ENCODE measurements at regions not wholly inside any gene's neighbourhood (a gene's known extent, or its start where the extent isn't known, plus 50 kb on each side); places are given as distances from the start of the nearest gene placed in this dataset.
"Not testable (repeated sequence)": the region's sequence is repeated elsewhere in the genome, so short reads cannot be mapped to it uniquely, and the experiment has no call there.

- FAIRE-seq; DNase-seq (ENCODE audit: insufficient read length, low spot score): not testable (repeated sequence)
Measured at GRCh38 chr2:89145342-89145741, 453.9 kb downstream of the RPIA start.

- not testable (repeated sequence) for FAIRE-seq; DNase-seq (ENCODE audit: insufficient read length, low spot score)
Measured at GRCh38 chr2:89148256-89148655, 456.8 kb downstream of the RPIA start.

DNA sequence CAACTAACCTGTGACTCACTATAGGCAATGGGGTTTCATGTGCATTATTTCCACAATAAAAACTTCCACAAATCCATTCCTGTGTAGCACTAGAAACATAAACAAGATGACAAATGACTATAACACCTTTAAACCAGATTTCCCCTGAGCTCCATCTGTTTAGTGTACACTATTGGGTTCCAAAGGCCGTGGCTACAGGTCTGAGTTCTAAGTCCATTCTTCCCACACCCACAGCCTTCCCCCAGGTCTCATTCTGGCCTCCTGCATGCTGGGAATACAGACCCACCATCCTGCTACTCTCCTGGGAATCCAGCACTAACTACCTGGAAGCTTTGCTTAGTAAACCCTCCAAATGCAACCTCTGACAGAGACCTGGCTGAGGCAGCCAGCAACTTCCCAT, 460.2 kb downstream of the RPIA start:
- not testable (repeated sequence) for DNase-seq (ENCODE audit: insufficient read length, low spot score); FAIRE-seq

GRCh38 chr2:89152501-89152900, 461.0 kb downstream of the RPIA start:
- FAIRE-seq, result not testable (repeated sequence)

DNA sequence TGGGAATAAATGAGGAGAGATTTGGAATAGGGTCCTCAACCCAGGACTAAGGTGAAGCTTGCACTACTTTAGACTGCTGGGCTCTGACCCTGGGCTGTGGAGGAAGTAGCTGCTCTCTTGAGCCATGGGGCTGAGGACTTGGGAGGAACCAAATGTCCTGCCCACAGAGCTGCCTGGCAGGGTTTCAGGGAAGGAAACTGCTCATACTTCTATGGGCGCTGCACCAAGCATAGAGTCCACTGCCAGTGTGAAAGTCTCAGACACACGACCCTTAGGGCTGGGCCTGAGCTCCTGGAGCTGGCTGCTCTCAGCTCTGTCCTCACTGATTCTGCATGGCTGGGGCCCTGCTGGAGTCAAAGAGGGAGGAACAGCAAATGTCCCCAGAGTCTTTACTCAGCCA, 461.7 kb downstream of the RPIA start:
- not testable (repeated sequence) for DNase-seq (ENCODE audit: insufficient read length, low spot score); FAIRE-seq

More at GRCh38 chr2:89152501-89152900, 461.0 kb downstream of the RPIA start:
- not testable (repeated sequence) for DNase-seq (ENCODE audit: insufficient read length, low spot score)

GRCh38 chr2:89154247-89154682, 462.8 kb downstream of the RPIA start:
- not testable (repeated sequence) for DNase-seq (ENCODE audit: insufficient read length, low spot score)
- FAIRE-seq, result peak; percentile 90

DNA sequence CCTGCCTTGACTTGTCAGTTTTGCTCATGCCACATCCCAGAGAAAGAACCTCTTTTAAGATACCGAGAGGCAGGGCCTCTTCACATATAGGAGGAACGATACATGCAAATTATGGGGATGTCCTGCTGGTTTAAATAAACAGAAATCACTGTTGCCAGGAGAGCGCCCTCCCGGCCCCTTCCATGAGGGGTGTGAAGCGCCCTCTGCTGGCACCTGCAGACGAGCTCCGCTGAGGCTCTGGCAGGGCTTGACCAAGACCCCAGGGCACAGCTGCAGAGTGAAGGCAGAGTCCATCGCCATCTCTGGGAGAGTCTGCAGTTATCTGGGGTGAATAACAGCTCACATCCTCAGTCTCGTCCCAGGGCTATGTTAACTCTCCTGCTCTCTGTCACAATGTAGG, 468.8 kb downstream of the RPIA start:
- DNase-seq (ENCODE audit: insufficient read length, low spot score), result not testable (repeated sequence)
- peak; percentile 45 for FAIRE-seq

GRCh38 chr2:89161626-89162025, 470.2 kb downstream of the RPIA start:
- not testable (repeated sequence) for FAIRE-seq; DNase-seq (ENCODE audit: insufficient read length, low spot score)

DNA sequence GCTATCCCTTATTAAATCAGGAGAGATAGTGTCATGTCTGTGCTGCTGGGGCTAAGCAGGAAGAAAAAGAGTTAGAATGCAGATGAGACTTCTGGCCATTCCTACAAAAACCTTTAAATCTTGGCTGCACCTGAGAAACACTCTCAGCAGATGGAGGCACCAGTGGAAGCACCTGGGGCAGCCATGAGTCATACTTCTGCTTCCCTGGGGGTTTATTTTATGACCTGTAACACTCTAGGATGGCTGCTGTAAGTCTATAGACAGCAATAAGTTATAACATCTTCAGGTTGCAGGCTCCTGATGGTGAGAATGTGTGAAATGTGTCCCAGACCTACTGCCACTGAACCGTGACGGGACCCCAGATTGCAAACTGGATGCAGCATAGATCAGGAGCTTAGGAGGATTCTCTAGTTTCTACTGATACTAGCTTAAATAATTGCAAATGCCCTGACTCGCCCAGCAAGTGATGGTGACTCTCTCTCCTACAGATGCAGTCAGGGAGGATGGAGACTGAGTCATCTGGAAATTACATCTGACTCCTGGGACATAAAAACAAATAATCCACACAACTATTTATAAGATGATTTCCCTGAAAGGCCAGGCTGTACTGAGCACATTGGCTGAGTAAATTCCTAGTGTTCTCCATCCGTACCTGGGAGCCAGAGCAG, 479.2 kb downstream of the RPIA start:
- FAIRE-seq, result not testable (repeated sequence)

GRCh38 chr2:89171174-89171519, 479.7 kb downstream of the RPIA start:
- not testable (repeated sequence) for DNase-seq (ENCODE audit: insufficient read length, low spot score); FAIRE-seq

More for the DNA sequence above, 479.2 kb downstream of the RPIA start:
- DNase-seq (ENCODE audit: insufficient read length, low spot score), result not testable (repeated sequence)

DNA sequence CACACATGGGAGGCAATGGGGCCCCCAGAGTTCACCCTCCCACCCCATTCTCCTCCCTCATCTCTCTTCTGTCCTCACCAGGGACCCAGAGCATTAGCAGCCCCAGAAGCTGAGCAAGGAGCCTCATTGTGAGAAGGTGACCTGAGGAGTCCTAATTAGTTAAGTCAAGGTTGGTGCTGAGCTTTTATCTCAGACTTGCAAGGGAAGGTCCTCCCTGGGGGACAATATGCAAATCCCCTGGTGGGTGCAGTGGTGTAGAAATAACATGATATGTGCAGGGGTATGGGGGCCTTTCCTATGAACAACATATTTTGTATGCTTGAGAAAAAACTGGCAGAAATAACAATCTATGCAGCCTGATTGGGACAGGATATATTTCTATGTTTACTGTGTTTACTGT, 485.5 kb downstream of the RPIA start:
- DNase-seq (ENCODE audit: insufficient read length, low spot score); FAIRE-seq: not testable (repeated sequence)

DNA sequence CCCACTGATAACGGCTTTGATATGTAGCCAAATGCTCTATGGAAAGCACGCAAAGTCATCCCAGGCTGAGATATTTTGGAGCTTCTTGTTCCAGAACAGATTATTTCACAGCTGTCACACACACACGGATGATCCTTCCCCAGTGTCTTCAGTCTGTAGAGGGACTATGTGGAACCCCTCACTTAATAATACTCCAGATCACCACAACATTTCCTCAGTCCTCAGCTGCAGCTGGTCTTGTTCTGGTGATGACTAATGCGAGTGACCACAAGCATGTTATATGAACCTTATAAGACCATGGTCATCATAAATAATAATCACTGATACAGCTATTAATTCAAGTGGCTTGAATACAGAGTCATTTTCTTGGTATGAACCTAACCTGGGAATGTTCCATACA, 490.7 kb downstream of the RPIA start:
- not testable (repeated sequence) for DNase-seq (ENCODE audit: insufficient read length, low spot score); FAIRE-seq

DNA sequence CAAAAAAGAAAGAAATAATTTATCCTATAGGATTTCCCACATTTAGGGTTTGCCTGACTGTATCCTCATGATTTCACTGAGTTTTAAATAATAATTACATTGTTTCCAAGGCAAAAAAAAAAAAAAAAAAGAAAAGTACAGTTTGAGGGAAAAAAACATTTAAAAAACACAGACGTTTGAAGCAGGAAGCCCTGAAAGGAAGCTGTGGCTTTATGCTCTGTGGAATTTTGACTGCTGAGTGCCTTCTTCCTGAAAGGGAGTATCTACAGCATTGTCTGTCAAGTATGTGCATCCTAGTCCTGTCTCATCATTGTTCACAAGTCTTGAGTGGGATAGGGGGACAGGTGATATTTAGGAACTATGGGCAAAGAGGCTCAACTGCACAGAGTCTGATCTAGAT, 493.3 kb downstream of the RPIA start:
- DNase-seq (ENCODE audit: insufficient read length, low spot score); FAIRE-seq: not testable (repeated sequence)

GRCh38 chr2:89195636-89196251, 504.3 kb downstream of the RPIA start:
- DNase-seq (ENCODE audit: insufficient read length, low spot score); FAIRE-seq: not testable (repeated sequence)

DNA sequence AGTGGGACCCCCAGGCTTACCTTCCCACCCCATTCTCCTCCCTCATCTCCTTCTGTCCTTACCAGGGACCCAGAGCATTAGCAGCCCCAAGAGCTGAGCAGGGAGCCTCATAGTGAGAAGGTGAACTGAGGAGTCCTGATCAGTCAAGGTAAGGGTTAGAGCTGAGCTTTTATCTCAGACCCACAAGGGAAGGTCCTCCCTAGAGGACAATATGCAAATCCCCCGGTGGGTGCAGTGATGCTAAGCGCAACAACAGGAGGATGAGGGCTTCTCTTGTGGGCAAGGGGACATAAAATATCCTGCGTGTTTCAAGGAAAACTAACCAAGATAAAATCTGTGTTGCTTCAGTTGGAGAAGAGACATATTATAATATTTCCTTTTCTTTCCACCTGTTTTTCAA, 505.2 kb downstream of the RPIA start:
- not testable (repeated sequence) for DNase-seq (ENCODE audit: insufficient read length, low spot score); FAIRE-seq

DNA sequence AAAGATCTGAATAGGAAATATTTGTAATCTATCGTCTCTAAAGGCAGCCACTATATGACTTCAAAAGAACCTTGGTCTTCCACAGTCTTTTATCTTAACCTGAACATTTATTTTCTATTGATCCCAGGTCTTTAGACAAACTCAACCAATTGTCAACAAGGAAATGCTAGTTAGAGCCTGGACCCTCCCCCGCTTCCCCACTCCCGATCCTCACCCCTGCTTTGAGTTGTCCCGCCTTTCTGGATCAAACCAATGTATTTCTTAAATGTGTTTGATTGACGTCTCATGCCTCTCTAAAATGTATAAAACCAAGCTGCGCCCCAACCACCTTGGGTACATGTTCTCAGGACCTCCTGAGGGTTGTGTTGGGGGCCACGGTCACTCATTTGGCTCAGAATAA, 506.6 kb downstream of the RPIA start:
- FAIRE-seq; DNase-seq (ENCODE audit: insufficient read length, low spot score): not testable (repeated sequence)

- not testable (repeated sequence) for DNase-seq (ENCODE audit: insufficient read length, low spot score); FAIRE-seq
Measured at GRCh38 chr2:89199453-89200246, 508.2 kb downstream of the RPIA start.

DNA sequence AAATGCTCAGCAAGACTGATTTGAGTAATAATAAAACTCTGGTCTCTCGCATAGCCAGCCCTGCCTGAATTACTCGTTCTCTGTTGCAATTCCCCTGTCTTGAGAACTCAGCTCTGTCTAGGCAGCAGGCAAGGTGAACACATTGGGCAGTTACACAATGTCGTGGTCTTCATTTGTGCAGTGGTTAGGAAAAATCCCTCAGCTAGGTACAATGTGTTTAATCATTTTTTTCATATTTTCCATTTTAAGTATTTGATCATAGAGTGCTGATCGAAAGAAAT, 508.7 kb downstream of the RPIA start:
- not testable (repeated sequence) for DNase-seq (ENCODE audit: insufficient read length, low spot score); FAIRE-seq

DNA sequence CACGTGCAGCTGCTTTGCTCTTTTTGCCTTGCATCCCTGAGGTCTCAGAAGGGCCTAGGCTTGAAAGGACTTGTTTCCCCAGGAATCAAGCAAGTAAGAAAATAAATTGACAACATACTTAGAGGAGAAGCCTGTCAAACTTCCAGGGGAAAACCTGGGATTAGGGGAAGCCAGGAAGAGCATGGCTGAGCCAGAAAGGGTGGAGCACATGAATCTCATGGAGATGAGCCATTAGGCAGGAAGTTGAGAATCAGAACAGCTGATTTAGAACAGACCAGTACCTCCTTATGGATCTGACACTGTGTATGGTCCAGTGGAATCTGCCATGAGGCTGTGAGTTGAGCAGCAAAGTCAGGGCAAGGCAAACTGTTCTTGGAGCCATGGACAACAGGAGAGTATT, 511.0 kb downstream of the RPIA start:
- not testable (repeated sequence) for FAIRE-seq; DNase-seq (ENCODE audit: insufficient read length, low spot score)

- DNase-seq (ENCODE audit: insufficient read length, low spot score), result peak; percentile 2
- not testable (repeated sequence) for FAIRE-seq
Measured at GRCh38 chr2:89205153-89205552, 513.7 kb downstream of the RPIA start.

All from H54 (cell line).